ENCODE measurements at regions not wholly inside any gene's neighbourhood (a gene's known extent, or its start where the extent isn't known, plus 50 kb on each side); places are given as distances from the start of the nearest gene placed in this dataset.

GRCh38 chr15:94174399-94174802 lies 57.0 kb upstream of the MCTP2 start (continued):
- TF ChIP-seq CHD7 (IDR thresholded peaks at IDR 0.05; ENCODE audit: insufficient replicate concordance, low read length) (no peak), CEBPB (IDR thresholded peaks at IDR 0.05; ENCODE audit: low read depth, low read length) (no peak), TAF1 (IDR thresholded peaks at IDR 0.05; ENCODE audit: low read depth, low read length) (no peak), HDAC2 (IDR thresholded peaks at IDR 0.05; ENCODE audit: borderline replicate concordance in 1 of 2, low read depth in 2 of 2, low read length in 2 of 2) (no peak), POU5F1 (IDR thresholded peaks at IDR 0.05; ENCODE audit: low read depth, low read length) (no peak), RFX5 (IDR thresholded peaks at IDR 0.05; ENCODE audit: borderline replicate concordance, low read depth, low read length) (no peak)

All from H1 (cell line).